SK-N-SH (cell line): ENCODE measurements at regions not wholly inside any gene's neighbourhood (a gene's known extent, or its start where the extent isn't known, plus 50 kb on each side); places are given as distances from the start of the nearest gene placed in this dataset.

ENCODE experiments used
- CTCF ChIA-PET: fragments of 300-600, 350-600 bp; formaldehyde crosslinking; extraction: SDS; loops from one replicate; lab custom pipeline; 2021; lab: Yijun Ruan, JAX
- POLR2A ChIA-PET: fragments of 350-600 bp; sonication (Branson Sonifier 250); formaldehyde crosslinking; extraction: SDS; loops from one replicate; lab custom pipeline; 2020; ENCODE audit warnings: antibody characterized with exemption, inconsistent platforms; lab: Yijun Ruan, JAX
- DNase-seq: peaks from one replicate; pipeline ENCODE4 v3.0.0; 2012
- H2AFZ ChIP-seq: fragments of 200-600 bp; sonication (generic); 2 replicates; pipeline ENCODE4 v1.8.1; 2016; ENCODE audit warnings: antibody characterized with exemption, mild to moderate bottlenecking, low read depth
- H3F3A ChIP-seq: fragments of 200-600 bp; sonication (generic); replicated peaks from 2 replicates; pipeline ENCODE3; 2016; ENCODE audit warnings: antibody characterized with exemption, mild to moderate bottlenecking; ENCODE audit not compliant: insufficient read depth
- H3K27ac ChIP-seq, 2 experiments: fragments of 200-500 bp in 1 of 2; fragments of 200-600 bp in 1 of 2; sonication (Bioruptor generic) in 1 of 2; sonication (generic), shearing (Covaris generic) in 1 of 2; 2 replicates each; pipeline versions ENCODE4 v1.5.1 to v1.6.1; 2014 to 2016; ENCODE audit warnings: low read depth in 2 of 2, inconsistent platforms in 1 of 2, low read length in 1 of 2, mild to moderate bottlenecking in 1 of 2, mixed read lengths in 1 of 2
- H3K27me3 ChIP-seq: fragments of 200-600 bp; sonication (generic), shearing (Covaris generic); 2 replicates; pipeline ENCODE4 v1.6.1; 2016; ENCODE audit warnings: mixed run types; ENCODE audit not compliant: insufficient read depth
- H3K36me3 ChIP-seq, 2 experiments: fragments of 200-500 bp in 1 of 2; fragments of 200-600 bp in 1 of 2; sonication (Bioruptor generic) in 1 of 2; sonication (generic) in 1 of 2; replicated peaks in 1 of 2; 2 replicates each; pipeline versions ENCODE3 to v1.5.1; 2014 to 2016; ENCODE audit warnings: low read length in 1 of 2, mild to moderate bottlenecking in 1 of 2; ENCODE audit not compliant: insufficient read depth in 2 of 2, control insufficient read depth in 1 of 2
- H3K4me1 ChIP-seq, 2 experiments: fragments of 200-500 bp in 1 of 2; fragments of 200-600 bp in 1 of 2; sonication (Bioruptor generic) in 1 of 2; sonication (generic), shearing (Covaris generic) in 1 of 2; 2 replicates each; pipeline versions ENCODE4 v1.5.1 to v1.6.1; 2014 to 2016; ENCODE audit warnings: low read depth in 1 of 2, low read length in 1 of 2, mixed run types in 1 of 2; ENCODE audit not compliant: insufficient read depth in 2 of 2, control insufficient read depth in 1 of 2
- H3K4me2 ChIP-seq: fragments of 200-600 bp; sonication (generic), shearing (Covaris generic); 2 replicates; pipeline ENCODE4 v1.6.1; 2017; ENCODE audit warnings: mixed run types
- H3K4me3 ChIP-seq, 2 experiments: fragments of 200-500 bp in 1 of 2; fragments of 200-600 bp in 1 of 2; sonication (Bioruptor generic) in 1 of 2; sonication (generic), shearing (Covaris generic) in 1 of 2; 2 replicates each; pipeline versions ENCODE4 v1.5.1 to v1.8.1; 2014 to 2016; ENCODE audit warnings: low read depth in 2 of 2, inconsistent platforms in 1 of 2, low read length in 1 of 2, mild to moderate bottlenecking in 1 of 2, mixed read lengths in 1 of 2, moderate library complexity in 1 of 2
- H3K79me2 ChIP-seq: fragments of 200-600 bp; sonication (generic); 2 replicates; pipeline ENCODE4 v1.8.1; 2017; ENCODE audit warnings: mild to moderate bottlenecking; ENCODE audit not compliant: insufficient read depth
- H3K9ac ChIP-seq: fragments of 200-600 bp; sonication (generic); 2 replicates; pipeline ENCODE4 v1.6.1; 2017; ENCODE audit warnings: mixed run types
- H3K9me2 ChIP-seq: fragments of 200-600 bp; sonication (generic); 2 replicates; pipeline ENCODE4 v1.6.1; 2017; ENCODE audit warnings: mixed run types
- H3K9me3 ChIP-seq: fragments of 200-600 bp; sonication (generic); 2 replicates; pipeline ENCODE4 v1.6.1; 2017; ENCODE audit warnings: mixed run types, mild to moderate bottlenecking, moderate library complexity
- H4K20me1 ChIP-seq: fragments of 200-600 bp; sonication (generic); 2 replicates; pipeline ENCODE4 v1.6.1; 2017; ENCODE audit warnings: mild to moderate bottlenecking, mixed run types; ENCODE audit not compliant: insufficient read depth
- CHD2 ChIP-seq: fragments of 150-350 bp; IDR thresholded peaks from 2 replicates; pipeline ENCODE4 v1.6.1; 2018; ENCODE audit warnings: low read length; ENCODE audit not compliant: partially characterized antibody
- CTCF ChIP-seq: fragments of 200-600 bp; sonication (generic); IDR thresholded peaks from 2 replicates; pipeline ENCODE4 v1.6.1; 2017; ENCODE audit warnings: antibody characterized with exemption, mild to moderate bottlenecking, moderate library complexity
- ELF1 ChIP-seq: IDR thresholded peaks from 2 replicates; pipeline ENCODE4 v1.4.0; 2012
- EP300 ChIP-seq, 2 experiments: IDR thresholded peaks; 2 replicates each; pipeline versions ENCODE4 v1.4.0 to v1.6.1; 2012; ENCODE audit warnings: borderline replicate concordance in 1 of 2, low read depth in 1 of 2, low read length in 1 of 2
- FOSL2 ChIP-seq: IDR thresholded peaks from 2 replicates; pipeline ENCODE4 v1.4.0; 2012; ENCODE audit warnings: low read depth, mild to moderate bottlenecking, moderate library complexity, borderline replicate concordance
- FOXM1 ChIP-seq: IDR thresholded peaks from 2 replicates; pipeline ENCODE4 v1.4.0; 2012; ENCODE audit warnings: low read depth, mild to moderate bottlenecking
- GABPA ChIP-seq: IDR thresholded peaks from 2 replicates; pipeline ENCODE4 v1.4.0; 2012; ENCODE audit warnings: low read depth, mild to moderate bottlenecking
- GATA2 ChIP-seq: sonication (generic); formaldehyde crosslinking; IDR thresholded peaks from 2 replicates; pipeline ENCODE4 v1.5.0; 2020; ENCODE audit warnings: mild to moderate bottlenecking, missing genetic modification reagents
- IRF3 ChIP-seq: fragments of 150-350 bp; IDR thresholded peaks from 2 replicates; pipeline ENCODE4 v1.6.1; 2016; ENCODE audit warnings: mild to moderate bottlenecking, low read depth, low read length
- JUND ChIP-seq: IDR thresholded peaks from 2 replicates; pipeline ENCODE4 v1.4.0; 2012
- MEF2A ChIP-seq: IDR thresholded peaks from 2 replicates; pipeline ENCODE4 v1.4.0; 2012; ENCODE audit warnings: low read depth, borderline replicate concordance
- MXI1 ChIP-seq: IDR thresholded peaks from 2 replicates; pipeline ENCODE4 v1.6.1; 2012; ENCODE audit warnings: mild to moderate bottlenecking, low read depth, low read length, improper control_type of control experiment
- NFIC ChIP-seq: IDR thresholded peaks from 2 replicates; pipeline ENCODE4 v1.4.0; 2012; ENCODE audit warnings: borderline replicate concordance
- NRF1 ChIP-seq: IDR thresholded peaks from 2 replicates; pipeline ENCODE4 v1.6.1; 2012; ENCODE audit warnings: low read depth, mild to moderate bottlenecking, low read length
- POLR2AphosphoS5 ChIP-seq: IDR thresholded peaks from 2 replicates; pipeline ENCODE4 v1.6.1; 2012; ENCODE audit warnings: low read depth, low read length
- RAD21 ChIP-seq: IDR thresholded peaks from 2 replicates; pipeline ENCODE4 v1.6.1; 2012; ENCODE audit warnings: mild to moderate bottlenecking, low read length
- RFX5 ChIP-seq: IDR thresholded peaks from 2 replicates; pipeline ENCODE4 v1.6.1; 2012; ENCODE audit warnings: mild to moderate bottlenecking, improper control_type of control experiment, low read length
- RXRA ChIP-seq: IDR thresholded peaks from 2 replicates; pipeline ENCODE4 v1.4.0; 2012; ENCODE audit warnings: low read depth, mild to moderate bottlenecking, borderline replicate concordance
- SIN3A ChIP-seq: IDR thresholded peaks from 2 replicates; pipeline ENCODE4 v1.6.1; 2012; ENCODE audit warnings: low read depth, mild to moderate bottlenecking, low read length, moderate library complexity, borderline replicate concordance
- TAF1 ChIP-seq: IDR thresholded peaks from 2 replicates; pipeline ENCODE4 v1.6.1; 2012; ENCODE audit warnings: low read depth, mild to moderate bottlenecking, low read length, moderate library complexity, borderline replicate concordance
- TEAD4 ChIP-seq: IDR thresholded peaks from 2 replicates; pipeline ENCODE4 v1.4.0; 2012; ENCODE audit warnings: mild to moderate bottlenecking, borderline replicate concordance; ENCODE audit not compliant: insufficient read depth
- YY1 ChIP-seq: IDR thresholded peaks from 2 replicates; pipeline ENCODE4 v1.4.0; 2012; ENCODE audit warnings: low read depth, mild to moderate bottlenecking
- WGBS: methylation state at CpG from one replicate; pipeline ENCODE4 v1.1.6; 2017; ENCODE audit warnings: low lambda C conversion rate; 5-methylcytosine and 5-hydroxymethylcytosine counted together

- TF ChIP-seq ELF1, result no peak
- no peak for TF ChIP-seq RXRA
- TF ChIP-seq POLR2AphosphoS5, result no peak
- no peak for TF ChIP-seq GATA2 (CRISPR knock-in tag)
- no peak for TF ChIP-seq NRF1
- TF ChIP-seq NFIC, result no peak
- no peak for TF ChIP-seq CTCF
- TF ChIP-seq SIN3A, result no peak
- no peak for TF ChIP-seq CHD2
- no peak for TF ChIP-seq MEF2A
- no peak for TF ChIP-seq FOXM1
- TF ChIP-seq TEAD4, result no peak
- no peak for TF ChIP-seq FOSL2
- H3K4me1 ChIP-seq, result peaks cover 11 to 42% of the 10 kb centered on the region in 2 experiments; a peak in 3 of 4 replicates
- H2AFZ ChIP-seq, result no peak overlapping the region
- no peak overlapping the region for H3K4me2 ChIP-seq
- DNase-seq, result no peak
- H3K4me3 ChIP-seq, result no peak overlapping the region
- H3K9ac ChIP-seq, result no peak overlapping the region
- no peaks in the 10 kb centered on the region for H4K20me1 ChIP-seq
- no peaks in the 10 kb centered on the region for H3K9me3 ChIP-seq
- WGBS, result 75% methylated on average over 7 of the region's 7 CpGs
- ChIA-PET CTCF (interaction anchor here (1.0 to 2.5 kb wide), 8 partner anchors 9 to 319 kb away, joined by 3 to 11 read pairs (median 5); no protein-coding TSS in a partner anchor), POLR2A (interaction anchor here (1.0 to 1.5 kb wide), 2 partner anchors 12 to 73 kb away, joined by 3 to 11 read pairs; no protein-coding TSS in a partner anchor)
- no peaks in the 10 kb centered on the region for H3K27me3 ChIP-seq
- peak overlapping the region in 1 of 2 experiments; percentile 71; a peak in 1 of 4 replicates for H3K27ac ChIP-seq
- no peaks in the 10 kb centered on the region for H3K9me2 ChIP-seq
- H3F3A ChIP-seq, result no peaks in the 10 kb centered on the region
- H3K36me3 ChIP-seq, result no peaks in the 10 kb centered on the region
- H3K79me2 ChIP-seq, result no peaks in the 10 kb centered on the region
Measured at GRCh38 chr18:46338766-46339165, 234.6 kb downstream of the HAUS1 start.

- Histone ChIP-seq H3K9me2 (no peaks in the 10 kb centered on the region), H3K36me3 (no peaks in the 10 kb centered on the region), H3K27me3 (no peaks in the 10 kb centered on the region), H4K20me1 (no peaks in the 10 kb centered on the region), H3K79me2 (no peaks in the 10 kb centered on the region), H3F3A (no peaks in the 10 kb centered on the region), H3K27ac (no peak overlapping the region), H3K4me1 (peaks cover 11 to 50% of the 10 kb centered on the region in 2 experiments; a peak in 3 of 4 replicates), H3K9me3 (no peaks in the 10 kb centered on the region), H3K4me2 (no peak overlapping the region), H3K9ac (no peak overlapping the region), H3K4me3 (no peak overlapping the region), H2AFZ (no peak overlapping the region)
- 78% methylated on average over 7 of the region's 7 CpGs for WGBS
- POLR2A ChIA-PET, result no interaction called here
- TF ChIP-seq GABPA (no peak), SIN3A (no peak), NFIC (no peak), YY1 (no peak), RAD21 (no peak), JUND (no peak), CHD2 (no peak), POLR2AphosphoS5 (no peak), MXI1 (no peak), RFX5 (no peak), TAF1 (no peak), RXRA (no peak), EP300 (IDR thresholded peaks at IDR 0.05; ENCODE audit: borderline replicate concordance in 1 of 2, low read depth in 1 of 2, low read length in 1 of 2) (no peak), IRF3 (no peak), FOXM1 (no peak)
- DNase-seq, result no peak
- CTCF ChIA-PET, result interaction anchor here (1.2 to 1.5 kb wide), 3 partner anchors 10 to 141 kb away, joined by 3 to 8 read pairs (median 4); no protein-coding TSS in a partner anchor
Measured at GRCh38 chr18:46340716-46341115, 236.5 kb downstream of the HAUS1 start.
